ENCODE measurements at regions not wholly inside any gene's neighbourhood (a gene's known extent, or its start where the extent isn't known, plus 50 kb on each side); places are given as distances from the start of the nearest gene placed in this dataset.

DNA sequence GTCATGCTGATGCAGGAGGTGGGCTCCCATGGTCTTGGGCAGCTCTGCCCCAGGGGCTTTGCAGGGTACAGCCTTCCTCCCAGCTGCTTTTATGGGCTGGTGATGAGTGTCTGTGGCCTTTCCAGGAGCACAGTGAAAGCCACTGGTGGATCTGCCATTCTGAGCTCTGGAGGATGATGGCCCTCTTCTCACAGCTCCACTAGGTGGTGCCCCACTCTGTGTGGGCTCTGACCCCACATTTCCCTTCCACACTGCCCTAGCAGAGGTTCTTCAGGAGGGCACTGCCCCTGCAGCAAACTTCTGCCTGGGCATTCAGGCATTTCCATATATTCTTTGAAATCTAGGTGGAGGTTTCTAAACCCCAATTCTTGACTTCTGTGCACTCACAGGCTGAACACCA is 1188.6 kb downstream of the MRPL39 start:
- DNase-seq (ENCODE audit: low spot score) (no peak), FAIRE-seq (no peak)

DNA sequence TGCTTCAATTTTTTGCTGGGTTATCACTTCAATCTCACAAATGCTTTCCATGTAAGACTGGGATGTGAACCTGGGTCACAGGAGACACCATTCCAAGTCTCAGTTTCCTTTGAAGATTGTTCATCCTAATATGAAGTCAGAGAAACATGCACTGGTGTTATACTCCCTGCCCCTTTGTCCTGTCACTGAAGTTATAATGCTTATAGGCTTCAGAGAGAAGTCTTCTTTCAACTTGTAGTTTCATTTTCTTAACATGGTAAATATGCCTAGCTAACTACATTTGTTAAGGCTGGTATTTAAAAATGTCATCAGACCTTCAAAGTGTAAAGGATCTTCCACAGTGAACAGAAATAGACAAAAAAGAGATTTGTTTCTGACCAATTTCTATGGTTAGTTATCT is 1195.9 kb downstream of the MRPL39 start:
- no peak for FAIRE-seq
- no peak for DNase-seq (ENCODE audit: low spot score)

DNA sequence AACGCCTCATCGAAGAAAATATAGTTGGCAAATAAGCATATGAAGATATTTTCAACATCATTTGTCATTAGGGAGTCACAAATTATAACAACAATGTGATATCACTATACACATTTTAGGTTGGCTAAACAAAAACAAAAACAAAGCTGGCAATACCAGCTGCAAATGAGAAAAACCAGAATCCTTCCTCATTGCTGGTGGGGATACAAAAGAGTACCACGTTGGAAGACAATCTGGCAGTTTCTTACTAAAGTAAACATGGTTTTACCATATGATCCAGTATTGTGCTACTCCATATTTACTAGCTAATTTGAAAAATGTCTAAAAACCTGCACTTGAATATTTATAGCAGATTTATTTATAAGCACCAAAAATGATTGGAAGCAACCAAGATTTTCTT is 1204.1 kb downstream of the MRPL39 start:
- DNase-seq (ENCODE audit: low spot score), result no peak
- FAIRE-seq, result no peak

- no peak for DNase-seq (ENCODE audit: low spot score)
Measured at GRCh38 chr21:24395320-24395923, 1211.9 kb downstream of the MRPL39 start.

DNA sequence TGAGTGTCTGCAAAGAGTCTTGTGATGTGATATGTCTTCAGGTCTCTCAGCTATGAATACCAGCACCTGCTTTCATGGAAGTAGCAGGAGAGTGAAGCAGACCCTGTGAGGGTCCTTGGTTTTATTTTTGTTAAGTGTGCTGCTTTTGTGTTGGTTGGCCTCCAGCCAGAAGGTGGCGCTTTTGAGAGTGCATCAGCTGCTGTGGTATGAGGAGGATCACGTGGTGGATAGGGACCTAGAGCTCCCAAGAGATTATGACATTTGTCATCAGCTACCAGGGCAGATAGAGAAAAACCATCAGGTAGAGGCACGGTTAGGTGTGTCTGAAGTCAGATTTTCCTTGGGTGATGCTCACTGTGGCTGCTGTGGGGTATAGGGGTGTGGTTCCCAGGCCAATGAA is 1232.1 kb downstream of the MRPL39 start:
- FAIRE-seq, result no peak
- no peak for DNase-seq (ENCODE audit: low spot score)

More at GRCh38 chr21:24395320-24395923, 1211.9 kb downstream of the MRPL39 start:
- FAIRE-seq, result no peak

DNA sequence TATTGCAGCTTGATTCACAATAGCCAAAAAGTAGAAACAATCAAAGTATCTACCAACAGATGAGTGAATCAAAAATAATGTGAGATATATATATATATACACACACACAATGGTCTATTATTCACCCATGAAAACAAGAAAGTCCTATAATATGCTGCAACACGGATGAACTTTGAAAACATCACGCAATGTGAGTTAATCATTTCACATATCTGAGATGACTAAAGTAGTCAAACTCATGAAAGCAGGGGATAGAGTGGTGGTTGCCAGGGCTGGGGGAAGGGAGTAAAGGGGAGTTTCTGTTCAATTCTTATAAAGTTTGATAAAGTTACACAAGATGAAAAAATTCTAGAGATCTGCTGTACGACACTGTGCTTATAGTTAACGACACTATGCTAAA is 1234.8 kb downstream of the MRPL39 start:
- no peak for FAIRE-seq

DNA sequence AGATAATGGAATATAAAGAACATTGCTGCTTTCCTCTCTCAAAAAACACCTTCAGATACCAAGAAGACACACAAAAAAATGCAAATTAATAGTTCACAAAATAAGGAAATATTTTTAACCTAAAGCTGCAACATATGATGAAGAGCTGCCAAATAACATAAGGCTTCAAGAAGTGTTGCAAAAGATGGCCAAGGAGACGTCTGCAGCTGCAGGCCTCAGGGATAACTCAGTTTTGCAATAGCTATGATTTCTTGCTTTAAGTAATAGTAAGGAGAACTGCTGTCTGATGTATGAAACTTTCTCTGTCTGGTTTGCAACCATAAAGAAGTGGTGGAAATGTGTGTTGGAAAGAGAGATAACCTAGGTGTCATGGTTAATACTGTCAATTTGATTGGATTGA is 1237.5 kb downstream of the MRPL39 start:
- FAIRE-seq, result no peak
- no peak for DNase-seq (ENCODE audit: low spot score)

More for the DNA sequence above, 1234.8 kb downstream of the MRPL39 start:
- no peak for DNase-seq (ENCODE audit: low spot score)

GRCh38 chr21:24369278-24369677 is 1238.0 kb downstream of the MRPL39 start:
- DNase-seq (ENCODE audit: low spot score) (no peak), FAIRE-seq (no peak)

- DNase-seq (ENCODE audit: low spot score), result no peak
Measured at GRCh38 chr21:24367936-24368335, 1239.3 kb downstream of the MRPL39 start.

DNA sequence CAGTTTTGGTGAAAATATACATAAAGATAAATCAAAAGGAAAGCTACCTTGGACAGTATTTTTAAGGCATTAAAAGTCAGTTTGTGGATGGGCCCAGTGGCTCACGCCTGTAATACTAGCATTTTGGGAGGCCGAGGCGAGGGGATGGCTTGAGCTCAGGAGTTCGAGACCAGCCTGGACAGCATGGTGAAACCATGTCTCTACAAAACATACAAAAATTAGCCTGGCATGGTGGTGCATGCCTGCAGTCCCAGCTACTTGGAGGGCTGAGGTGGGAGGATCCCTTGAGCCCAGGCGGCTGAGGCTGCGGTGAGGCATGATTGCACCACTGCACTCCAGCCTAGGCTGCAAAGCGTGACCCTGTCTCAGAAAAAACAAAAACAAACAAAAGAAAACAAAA is 1253.8 kb downstream of the MRPL39 start:
- DNase-seq (ENCODE audit: low spot score) (no peak), FAIRE-seq (no peak)

More at GRCh38 chr21:24367936-24368335, 1239.3 kb downstream of the MRPL39 start:
- FAIRE-seq, result no peak

DNA sequence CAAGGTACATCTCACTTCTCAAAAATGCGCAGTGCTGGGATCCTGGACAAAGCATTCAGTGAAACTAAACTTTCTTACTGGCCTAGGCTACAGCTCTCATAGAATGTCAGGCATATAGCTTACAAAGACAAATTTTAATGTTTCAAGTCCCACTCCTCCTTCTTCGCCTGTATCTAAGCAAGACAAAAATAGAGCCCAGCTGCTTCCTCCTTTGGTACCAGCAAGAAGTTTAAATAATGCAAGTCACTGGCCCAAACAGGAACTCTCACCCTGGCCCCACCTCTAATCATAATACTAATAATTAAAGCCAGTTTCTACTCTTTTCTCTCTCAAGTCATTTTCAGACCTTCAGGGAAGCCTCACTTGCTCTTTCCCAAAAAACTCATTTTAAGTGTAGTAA is 1267.9 kb downstream of the MRPL39 start:
- FAIRE-seq (no peak), DNase-seq (ENCODE audit: low spot score) (no peak)

- FAIRE-seq (no peak), DNase-seq (ENCODE audit: low spot score) (no peak)
Measured at GRCh38 chr21:24336491-24336890, 1270.8 kb downstream of the MRPL39 start.

DNA sequence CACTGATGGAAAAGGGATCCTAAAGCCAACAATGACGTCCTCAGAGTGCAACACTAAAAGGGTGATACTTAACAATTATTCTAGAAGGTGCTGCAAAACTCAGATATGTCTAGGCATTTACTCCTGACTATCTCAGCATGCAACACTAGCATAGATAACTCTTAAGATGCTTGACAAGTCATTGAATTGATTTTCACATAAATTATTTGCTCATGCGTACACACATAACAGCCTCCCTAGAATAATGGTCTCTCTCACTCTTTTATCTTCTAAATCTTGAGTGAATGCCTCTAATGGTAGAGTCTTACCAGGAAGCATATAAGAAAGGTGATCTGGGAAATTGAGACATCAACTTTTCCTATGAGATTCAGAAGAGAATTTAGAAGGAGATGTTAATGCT is 1283.7 kb downstream of the MRPL39 start:
- DNase-seq (ENCODE audit: low spot score) (no peak), FAIRE-seq (no peak)

DNA sequence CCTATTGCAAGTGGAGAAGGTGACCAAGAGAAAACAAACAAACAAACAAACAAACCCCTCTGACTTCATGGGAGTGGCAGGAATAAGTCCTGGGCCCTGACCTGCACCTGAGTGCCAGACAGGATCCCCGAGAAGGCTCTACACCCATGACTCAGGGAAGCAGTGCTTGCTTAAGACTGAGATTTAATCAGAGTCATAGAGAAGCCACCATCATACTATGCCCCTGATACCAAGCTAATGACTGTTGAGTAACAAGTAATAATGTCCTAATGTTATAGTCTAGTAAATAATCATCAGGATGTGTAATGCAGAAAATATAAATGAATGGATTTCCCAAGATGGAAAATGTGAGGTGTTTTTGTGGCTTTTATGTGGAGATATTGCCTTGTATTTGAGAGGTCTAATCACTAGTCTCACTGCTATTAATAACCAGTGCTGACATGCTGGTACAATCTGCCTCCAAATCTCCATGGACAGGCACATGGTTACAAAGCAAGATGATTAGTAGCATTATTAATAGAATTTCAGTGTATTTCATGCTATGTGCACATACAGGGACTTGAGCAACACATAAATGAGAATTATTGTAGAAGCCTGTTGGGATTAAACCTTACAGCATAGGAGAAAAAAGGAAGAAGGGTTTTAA is 1290.9 kb downstream of the MRPL39 start:
- DNase-seq (ENCODE audit: low spot score), result no peak
- FAIRE-seq, result no peak

- FAIRE-seq, result no peak
- no peak for DNase-seq (ENCODE audit: low spot score)
Measured at GRCh38 chr21:24310788-24311187, 1296.5 kb downstream of the MRPL39 start.

GRCh38 chr21:24308183-24308582 is 1299.1 kb downstream of the MRPL39 start:
- DNase-seq (ENCODE audit: low spot score), result no peak
- FAIRE-seq, result no peak

- DNase-seq (ENCODE audit: low spot score) (no peak), FAIRE-seq (no peak)
Measured at GRCh38 chr21:24302400-24302799, 1304.9 kb downstream of the MRPL39 start.

GRCh38 chr21:24298040-24298439 is 1309.2 kb downstream of the MRPL39 start:
- FAIRE-seq (no peak), DNase-seq (ENCODE audit: low spot score) (no peak)

GRCh38 chr21:24294171-24294570 is 1313.1 kb downstream of the MRPL39 start:
- FAIRE-seq (no peak), DNase-seq (ENCODE audit: low spot score) (no peak)

DNA sequence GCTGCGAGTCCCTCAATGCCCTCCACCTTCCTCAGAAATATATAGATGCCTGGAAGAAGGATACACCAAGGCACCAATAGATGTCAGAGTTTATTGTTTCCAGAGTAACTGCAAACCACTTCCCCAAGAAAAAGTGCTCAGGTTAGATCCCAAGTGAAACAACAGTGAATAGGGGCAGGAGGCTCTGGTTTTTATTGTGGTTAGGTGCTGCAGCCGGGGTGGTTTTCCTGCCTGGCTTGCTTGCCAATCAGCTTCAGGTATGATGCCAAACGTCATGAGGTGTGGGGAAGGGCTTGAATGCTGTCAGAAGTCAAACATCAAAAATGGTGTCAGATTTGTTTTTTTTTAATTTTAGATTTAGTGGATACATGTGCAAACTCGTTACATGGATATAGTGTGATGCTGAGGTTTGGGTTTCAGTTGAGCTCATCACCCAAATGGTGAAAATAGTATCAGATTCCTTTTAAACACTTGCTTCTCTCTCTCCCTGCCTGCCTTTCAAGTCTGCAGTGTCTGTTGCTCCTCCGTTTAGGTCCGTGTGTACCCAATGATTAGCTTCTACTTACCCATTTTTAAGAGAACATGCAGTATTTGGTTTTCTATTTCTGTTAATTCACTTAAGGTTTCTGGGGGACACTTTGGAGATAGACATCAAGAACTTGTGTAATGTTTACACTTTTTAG is 1317.0 kb downstream of the MRPL39 start:
- DNase-seq (ENCODE audit: low spot score), result no peak

GRCh38 chr21:24289539-24289938 is 1317.7 kb downstream of the MRPL39 start:
- DNase-seq (ENCODE audit: low spot score), result no peak
- no peak for FAIRE-seq

More for the DNA sequence above, 1317.0 kb downstream of the MRPL39 start:
- FAIRE-seq, result no peak

DNA sequence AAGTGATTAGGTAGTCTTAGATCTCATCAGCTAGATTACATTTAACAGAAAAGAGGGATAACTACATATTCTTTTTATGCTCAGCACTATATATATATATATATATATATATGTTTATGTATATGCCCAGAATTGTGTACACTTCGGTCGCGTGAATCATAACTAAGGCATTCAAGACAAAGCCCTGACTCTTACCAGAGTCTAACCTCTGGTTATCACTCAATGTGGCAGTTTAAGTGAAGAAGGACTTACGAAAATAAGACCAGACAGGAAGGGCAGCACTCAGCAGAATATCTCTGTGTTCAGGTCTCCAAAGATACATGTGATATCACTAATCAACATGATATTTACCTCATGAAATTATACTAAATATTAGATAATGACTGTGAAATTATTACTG is 1326.7 kb downstream of the MRPL39 start:
- DNase-seq (ENCODE audit: low spot score) (no peak), FAIRE-seq (no peak)

DNA sequence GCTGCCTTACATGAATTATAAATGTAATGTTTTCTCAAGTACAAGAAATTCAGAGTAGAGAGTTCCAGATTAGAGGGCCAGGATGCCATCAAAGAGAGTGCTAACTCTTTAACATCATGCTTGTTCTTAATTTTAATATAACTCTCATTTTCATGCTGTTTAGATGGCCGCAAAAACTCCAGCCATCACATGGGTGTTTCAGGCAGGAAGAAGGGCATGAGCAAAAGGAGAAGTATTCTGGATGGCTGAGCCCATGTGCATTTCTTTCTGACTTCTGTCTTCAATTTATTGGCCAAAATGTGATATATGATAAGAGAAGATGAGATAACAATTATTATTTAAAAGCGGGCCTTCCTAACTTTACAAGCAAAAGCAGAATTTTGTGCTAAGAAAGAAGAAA is 1328.6 kb downstream of the MRPL39 start:
- FAIRE-seq (no peak), DNase-seq (ENCODE audit: low spot score) (no peak)

Measured in RCC 7860 (cell line).